GM23338 (cell line): ENCODE measurements at regions not wholly inside any gene's neighbourhood (a gene's known extent, or its start where the extent isn't known, plus 50 kb on each side); places are given as distances from the start of the nearest gene placed in this dataset.

Experiments used
- ATAC-seq: fragments of 200-7000 bp; cut with Tn5 transposase; 3 replicates; pipeline ENCODE4 v1.9.1; 2020
- DNase-seq: peaks from one replicate; pipeline ENCODE4 v3.0.0-alpha.2; 2015; ENCODE audit warnings: low spot score
- H2AFZ ChIP-seq: fragments of 200-600 bp; sonication (generic); 2 replicates; pipeline ENCODE4 v1.8.0; 2016; ENCODE audit warnings: antibody characterized with exemption, mild to moderate bottlenecking, moderate library complexity
- H3F3A ChIP-seq: fragments of 200-600 bp; sonication (generic); replicated peaks from 2 replicates; pipeline ENCODE4 v1.8.0; 2017; ENCODE audit warnings: antibody characterized with exemption, mixed run types, low read depth
- H3K27ac ChIP-seq: fragments of 200-600 bp; sonication (generic); 2 replicates; pipeline ENCODE4 v1.6.1; 2016; ENCODE audit warnings: low read depth
- H3K27me3 ChIP-seq: fragments of 200-600 bp; sonication (generic); 2 replicates; pipeline ENCODE4 v1.8.0; 2016; ENCODE audit warnings: mild to moderate bottlenecking, mixed run types, moderate library complexity; ENCODE audit not compliant: insufficient read depth
- H3K36me3 ChIP-seq: fragments of 200-600 bp; sonication (generic); 2 replicates; pipeline ENCODE4 v1.8.0; 2016; ENCODE audit warnings: mild to moderate bottlenecking; ENCODE audit not compliant: insufficient read depth
- H3K4me1 ChIP-seq: fragments of 200-600 bp; sonication (generic); 2 replicates; pipeline ENCODE4 v1.8.0; 2016; ENCODE audit warnings: mild to moderate bottlenecking, moderate library complexity; ENCODE audit not compliant: insufficient read depth
- H3K4me2 ChIP-seq: fragments of 200-600 bp; sonication (generic); 2 replicates; pipeline ENCODE4 v1.7.1; 2017; ENCODE audit warnings: mixed run types
- H3K4me3 ChIP-seq: fragments of 200-600 bp; sonication (generic); 2 replicates; pipeline ENCODE4 v1.6.1; 2016; ENCODE audit warnings: mixed run types
- H3K79me2 ChIP-seq: fragments of 200-600 bp; sonication (generic); replicated peaks from 2 replicates; pipeline ENCODE4 v1.8.0; 2017; ENCODE audit warnings: mild to moderate bottlenecking; ENCODE audit not compliant: insufficient read depth
- H3K9me2 ChIP-seq: fragments of 200-600 bp; sonication (generic); 2 replicates; pipeline ENCODE4 v1.8.0; 2017; ENCODE audit not compliant: insufficient read depth
- H4K20me1 ChIP-seq: fragments of 200-600 bp; sonication (generic); replicated peaks from 2 replicates; pipeline ENCODE4 v1.8.0; 2017; ENCODE audit warnings: mild to moderate bottlenecking; ENCODE audit not compliant: insufficient read depth
- H3K27ac Mint-ChIP-seq: 2 replicates; pipeline ENCODE4 v1.8.0; 2020; ENCODE audit warnings: inconsistent platforms, mild to moderate bottlenecking, moderate library complexity, mixed read lengths
- H3K27me3 Mint-ChIP-seq: 3 replicates; pipeline ENCODE4 v1.8.0; 2022; ENCODE audit warnings: low read depth, mild to moderate bottlenecking, moderate library complexity, mixed read lengths, inconsistent platforms; ENCODE audit not compliant: insufficient read depth, poor library complexity
- H3K36me3 Mint-ChIP-seq: 3 replicates; pipeline ENCODE4 v1.8.0; 2021; ENCODE audit warnings: low read depth, mild to moderate bottlenecking, inconsistent platforms, moderate library complexity, mixed read lengths
- H3K4me1 Mint-ChIP-seq: 3 replicates; pipeline ENCODE4 v1.8.0; 2020; ENCODE audit warnings: mild to moderate bottlenecking, inconsistent platforms, mixed read lengths
- H3K4me3 Mint-ChIP-seq: 3 replicates; pipeline ENCODE4 v1.8.0; 2021; ENCODE audit warnings: moderate library complexity, mild to moderate bottlenecking, inconsistent platforms, mixed read lengths
- H3K9me3 Mint-ChIP-seq: 3 replicates; pipeline ENCODE4 v1.8.0; 2020; ENCODE audit warnings: moderate library complexity, mild to moderate bottlenecking, inconsistent platforms, mixed read lengths
- CREB1 ChIP-seq: fragments of 250-450 bp; sonication (Bioruptor Pico); IDR thresholded peaks from 2 replicates; pipeline ENCODE4 v1.5.0; 2020; ENCODE audit warnings: low read depth, mild to moderate bottlenecking, moderate library complexity
- CTCF ChIP-seq, 2 experiments: fragments of 200-600 bp in 1 of 2; sonication (generic) in 1 of 2; conservative IDR thresholded peaks; 2 replicates each; pipeline versions ENCODE4 v1.5.1 to v1.6.1; 2016 to 2017; ENCODE audit warnings: antibody characterized with exemption in 2 of 2, low read depth in 2 of 2, mild to moderate bottlenecking in 2 of 2, moderate library complexity in 1 of 2
- ETS1 ChIP-seq: IDR thresholded peaks from 2 replicates; pipeline ENCODE4 v1.6.1; 2016; ENCODE audit warnings: antibody characterized with exemption
- EZH2 ChIP-seq: fragments of 200-600 bp; sonication (generic); IDR thresholded peaks from one replicate; pipeline ENCODE4 v1.8.0; 2017; ENCODE audit warnings: antibody characterized with exemption, mild to moderate bottlenecking, low read depth; ENCODE audit not compliant: unreplicated experiment
- EZH2phosphoT487 ChIP-seq: fragments of 200-600 bp; sonication (generic); IDR thresholded peaks from one replicate; pipeline ENCODE4 v1.8.1; 2018; ENCODE audit warnings: antibody characterized with exemption; ENCODE audit not compliant: unreplicated experiment
- JUNB ChIP-seq: IDR thresholded peaks from one replicate; pipeline ENCODE4 v1.6.1; 2016; ENCODE audit warnings: antibody characterized with exemption; ENCODE audit not compliant: unreplicated experiment
- NANOG ChIP-seq: IDR thresholded peaks from 2 replicates; pipeline ENCODE4 v1.6.1; 2016; ENCODE audit warnings: antibody characterized with exemption, borderline replicate concordance
- POLR2AphosphoS5 ChIP-seq: IDR thresholded peaks from 2 replicates; pipeline ENCODE4 v1.6.1; 2016; ENCODE audit warnings: antibody characterized with exemption, low read depth
- REST ChIP-seq: IDR thresholded peaks from one replicate; pipeline ENCODE4 v1.6.1; 2018; ENCODE audit warnings: antibody characterized with exemption; ENCODE audit not compliant: unreplicated experiment
- STAT1 ChIP-seq: IDR thresholded peaks from one replicate; pipeline ENCODE4 v1.6.1; 2016; ENCODE audit warnings: antibody characterized with exemption; ENCODE audit not compliant: unreplicated experiment
- ZNF114 ChIP-seq: fragments of 250-450 bp; sonication (Bioruptor Pico); IDR thresholded peaks from 2 replicates; pipeline ENCODE4 v1.5.0; 2020; ENCODE audit warnings: mild to moderate bottlenecking, moderate library complexity
- ZNF331 ChIP-seq: fragments of 250-450 bp; sonication (Bioruptor Pico); IDR thresholded peaks from 2 replicates; pipeline ENCODE4 v1.5.0; 2020; ENCODE audit warnings: low read depth, mild to moderate bottlenecking, moderate library complexity
- ZNF462 ChIP-seq: fragments of 250-450 bp; sonication (Bioruptor Pico); IDR thresholded peaks from 2 replicates; pipeline ENCODE4 v1.5.0; 2020; ENCODE audit warnings: mild to moderate bottlenecking, moderate library complexity

GRCh38 chr18:1599196-1599595 lies 694.5 kb downstream of the ADCYAP1 start:
- H3K27me3 ChIP-seq = no peaks in the 10 kb centered on the region
- H3K27ac ChIP-seq = no peak overlapping the region
- Mint-ChIP-seq H3K9me3 (no peaks in the 10 kb centered on the region), H3K27me3 (no peaks in the 10 kb centered on the region), H3K27ac (no peak overlapping the region), H3K4me3 (no peak overlapping the region), H3K4me1 (no peaks in the 10 kb centered on the region), H3K36me3 (no peaks in the 10 kb centered on the region)
- H3K79me2 ChIP-seq = no peaks in the 10 kb centered on the region
- H3K4me1 ChIP-seq = no peaks in the 10 kb centered on the region
- no peak for DNase-seq
- TF ChIP-seq EZH2phosphoT487 (no peak), ETS1 (no peak), POLR2AphosphoS5 (no peak), NANOG (no peak), ZNF114 (CRISPR knock-in tag) (no peak), CREB1 (CRISPR knock-in tag) (no peak), JUNB (no peak), STAT1 (no peak), REST (no peak), EZH2 (no peak), ZNF331 (CRISPR knock-in tag) (no peak), ZNF462 (CRISPR knock-in tag) (no peak), CTCF (conservative IDR thresholded peaks at IDR 0.05; ENCODE audit: low read depth in 2 of 2) (no peak)
- no peaks in the 10 kb centered on the region for H4K20me1 ChIP-seq
- H3K4me3 ChIP-seq = no peak overlapping the region
- H2AFZ ChIP-seq = no peak overlapping the region
- H3F3A ChIP-seq = no peaks in the 10 kb centered on the region
- H3K36me3 ChIP-seq = no peaks in the 10 kb centered on the region
- H3K4me2 ChIP-seq = no peak overlapping the region
- H3K9me2 ChIP-seq = no peaks in the 10 kb centered on the region
- no peak for ATAC-seq
